Ureter (tissue), 1 donor: ENCODE measurements at regions not wholly inside any gene's neighbourhood (a gene's known extent, or its start where the extent isn't known, plus 50 kb on each side); places are given as distances from the start of the nearest gene placed in this dataset.

Experiments used
- DNase-seq: peaks from one replicate; pipeline ENCODE4 v3.0.0-alpha.2; 2020; ENCODE audit warnings: low spot score
- donor health status: DM: yes; HTN: yes; CAD: no.

GRCh38 chr13:80132741-80133601 lies 208.0 kb downstream of the SPRY2 start:
- peak; percentile 47 for DNase-seq

GRCh38 chr13:80131204-80131603 lies 209.7 kb downstream of the SPRY2 start:
- DNase-seq, result no peak

GRCh38 chr13:80126389-80127068 lies 214.4 kb downstream of the SPRY2 start:
- DNase-seq, result no peak

GRCh38 chr13:80123945-80124344 lies 217.0 kb downstream of the SPRY2 start:
- no peak for DNase-seq

- no peak for DNase-seq
These were observed 219.9 kb downstream of the SPRY2 start for GRCh38 chr13:80121038-80121437.

- no peak for DNase-seq
These were observed 222.4 kb downstream of the SPRY2 start for GRCh38 chr13:80118506-80118905.

GRCh38 chr13:80118099-80118498 lies 222.8 kb downstream of the SPRY2 start:
- DNase-seq, result no peak

GRCh38 chr13:80117515-80117914 lies 223.4 kb downstream of the SPRY2 start:
- no peak for DNase-seq

- no peak for DNase-seq
These were observed 224.8 kb downstream of the SPRY2 start for GRCh38 chr13:80116107-80116506.

- DNase-seq, result no peak
These were observed 225.3 kb downstream of the SPRY2 start for GRCh38 chr13:80115616-80116015.

- no peak for DNase-seq
These were observed 227.0 kb downstream of the SPRY2 start for GRCh38 chr13:80113714-80114454.

- no peak for DNase-seq
These were observed 231.6 kb downstream of the SPRY2 start for GRCh38 chr13:80109303-80109702.

GRCh38 chr13:80105350-80105749 lies 235.6 kb downstream of the SPRY2 start:
- no peak for DNase-seq

- no peak for DNase-seq
These were observed 239.9 kb downstream of the SPRY2 start for GRCh38 chr13:80101040-80101439.

GRCh38 chr13:80100636-80101035 lies 240.3 kb downstream of the SPRY2 start:
- DNase-seq, result no peak

- no peak for DNase-seq
These were observed 243.4 kb downstream of the SPRY2 start for GRCh38 chr13:80097561-80097960.

GRCh38 chr13:80096383-80096782 lies 244.5 kb downstream of the SPRY2 start:
- DNase-seq, result no peak

GRCh38 chr13:80094526-80094925 lies 246.4 kb downstream of the SPRY2 start:
- DNase-seq, result no peak

GRCh38 chr13:80093888-80094287 lies 247.0 kb downstream of the SPRY2 start:
- no peak for DNase-seq

- no peak for DNase-seq
These were observed 254.6 kb downstream of the SPRY2 start for GRCh38 chr13:80086304-80086721.

GRCh38 chr13:80083853-80084676 lies 256.9 kb downstream of the SPRY2 start:
- DNase-seq, result no peak
